Ishikawa (cell line): ENCODE measurements at regions not wholly inside any gene's neighbourhood (a gene's known extent, or its start where the extent isn't known, plus 50 kb on each side); places are given as distances from the start of the nearest gene placed in this dataset.

ENCODE experiments used
- CEBPB ChIP-seq: IDR thresholded peaks from 2 replicates; pipeline ENCODE4 v1.6.1; 2012
- TAF1 ChIP-seq: IDR thresholded peaks from 2 replicates; pipeline ENCODE4 v1.6.1; 2012; ENCODE audit warnings: low read depth, mild to moderate bottlenecking
- ZBTB7A ChIP-seq: IDR thresholded peaks from 2 replicates; pipeline ENCODE4 v1.6.1; 2012; ENCODE audit warnings: low read depth
- TF ChIP-seq, protein P1 (sequence below): IDR thresholded peaks from 2 replicates; pipeline ENCODE4 v1.6.1; 2012; ENCODE audit warnings: low read depth, mild to moderate bottlenecking
- TF ChIP-seq, protein P2 (sequence below): IDR thresholded peaks from 2 replicates; pipeline ENCODE4 v1.6.1; 2012

DNA sequence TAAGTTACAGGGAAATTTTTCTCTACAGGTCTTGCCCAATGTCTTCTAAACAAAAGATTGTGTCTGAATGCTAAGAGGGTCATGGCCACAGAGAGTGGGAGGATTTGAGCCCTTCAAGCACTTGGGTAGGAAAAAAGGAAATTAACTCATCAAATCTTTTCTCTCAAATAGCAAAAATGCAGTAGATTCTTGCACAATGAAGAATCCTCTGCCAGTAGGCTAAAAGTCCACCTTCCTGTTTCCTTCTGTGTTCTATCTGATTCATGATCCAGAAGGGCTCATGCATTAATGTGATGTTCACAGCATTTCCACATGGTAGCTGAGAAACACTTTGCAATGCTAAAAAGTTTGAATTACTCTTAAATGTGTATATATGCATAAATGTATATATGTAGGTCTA is 177.1 kb downstream of the CD47 start:
- TF ChIP-seq, protein P1, sequence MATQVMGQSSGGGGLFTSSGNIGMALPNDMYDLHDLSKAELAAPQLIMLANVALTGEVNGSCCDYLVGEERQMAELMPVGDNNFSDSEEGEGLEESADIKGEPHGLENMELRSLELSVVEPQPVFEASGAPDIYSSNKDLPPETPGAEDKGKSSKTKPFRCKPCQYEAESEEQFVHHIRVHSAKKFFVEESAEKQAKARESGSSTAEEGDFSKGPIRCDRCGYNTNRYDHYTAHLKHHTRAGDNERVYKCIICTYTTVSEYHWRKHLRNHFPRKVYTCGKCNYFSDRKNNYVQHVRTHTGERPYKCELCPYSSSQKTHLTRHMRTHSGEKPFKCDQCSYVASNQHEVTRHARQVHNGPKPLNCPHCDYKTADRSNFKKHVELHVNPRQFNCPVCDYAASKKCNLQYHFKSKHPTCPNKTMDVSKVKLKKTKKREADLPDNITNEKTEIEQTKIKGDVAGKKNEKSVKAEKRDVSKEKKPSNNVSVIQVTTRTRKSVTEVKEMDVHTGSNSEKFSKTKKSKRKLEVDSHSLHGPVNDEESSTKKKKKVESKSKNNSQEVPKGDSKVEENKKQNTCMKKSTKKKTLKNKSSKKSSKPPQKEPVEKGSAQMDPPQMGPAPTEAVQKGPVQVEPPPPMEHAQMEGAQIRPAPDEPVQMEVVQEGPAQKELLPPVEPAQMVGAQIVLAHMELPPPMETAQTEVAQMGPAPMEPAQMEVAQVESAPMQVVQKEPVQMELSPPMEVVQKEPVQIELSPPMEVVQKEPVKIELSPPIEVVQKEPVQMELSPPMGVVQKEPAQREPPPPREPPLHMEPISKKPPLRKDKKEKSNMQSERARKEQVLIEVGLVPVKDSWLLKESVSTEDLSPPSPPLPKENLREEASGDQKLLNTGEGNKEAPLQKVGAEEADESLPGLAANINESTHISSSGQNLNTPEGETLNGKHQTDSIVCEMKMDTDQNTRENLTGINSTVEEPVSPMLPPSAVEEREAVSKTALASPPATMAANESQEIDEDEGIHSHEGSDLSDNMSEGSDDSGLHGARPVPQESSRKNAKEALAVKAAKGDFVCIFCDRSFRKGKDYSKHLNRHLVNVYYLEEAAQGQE, result no peak
- TF ChIP-seq ZBTB7A (no peak), TAF1 (no peak), CEBPB (no peak)
- TF ChIP-seq, protein P2, sequence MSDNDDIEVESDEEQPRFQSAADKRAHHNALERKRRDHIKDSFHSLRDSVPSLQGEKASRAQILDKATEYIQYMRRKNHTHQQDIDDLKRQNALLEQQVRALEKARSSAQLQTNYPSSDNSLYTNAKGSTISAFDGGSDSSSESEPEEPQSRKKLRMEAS, result no peak
